ENCODE measurements at regions not wholly inside any gene's neighbourhood (a gene's known extent, or its start where the extent isn't known, plus 50 kb on each side); places are given as distances from the start of the nearest gene placed in this dataset.

DNA sequence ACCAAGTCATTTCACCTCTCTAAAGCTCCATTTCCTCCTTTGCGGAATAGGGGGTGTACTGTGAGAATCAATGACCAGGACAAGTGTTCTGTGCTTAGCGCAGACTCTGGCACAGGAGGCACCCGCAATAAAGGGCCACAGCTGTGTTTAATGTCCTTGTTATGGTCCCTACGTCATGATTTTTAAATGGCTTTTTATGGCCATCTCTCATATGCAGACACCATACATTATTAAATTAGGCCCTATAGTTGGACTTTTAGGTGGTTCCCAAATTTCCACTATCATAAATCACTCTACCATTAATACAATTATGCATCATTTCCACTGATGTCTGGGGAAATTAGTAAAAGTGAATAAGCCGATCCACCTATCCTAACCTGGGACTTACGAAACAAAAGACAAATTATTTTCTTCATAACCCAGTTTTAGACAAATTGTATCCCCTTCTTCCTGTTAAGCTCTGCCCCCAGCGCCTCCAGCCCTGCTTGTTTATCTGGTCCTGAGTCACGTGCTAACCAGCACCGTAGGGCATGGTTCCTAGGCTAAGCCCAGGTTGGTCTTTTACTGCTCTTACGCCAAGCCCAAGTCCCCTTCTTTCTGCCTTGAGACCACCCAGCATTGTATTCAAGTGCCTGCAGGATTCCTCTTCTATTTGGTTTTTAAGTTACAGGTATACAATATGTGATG, 278.3 kb downstream of the SHQ1 start:
- no peak for DNase-seq (ENCODE audit: extremely low read depth, insufficient read length)
- H3K4me3 ChIP-seq (replicated peaks; ENCODE audit: low read depth, low read length): no peak overlapping the region
- H3K36me3 ChIP-seq (ENCODE audit: control insufficient read depth, insufficient read depth, low read length): no peaks in the 10 kb centered on the region
- no peak for TF ChIP-seq CTCF (IDR thresholded peaks at IDR 0.05; ENCODE audit: insufficient read depth, low read length, poor library complexity, severe bottlenecking)
- no peaks in the 10 kb centered on the region for H3K27me3 ChIP-seq (replicated peaks; ENCODE audit: control insufficient read depth, insufficient read depth, low read length)

GRCh38 chr3:72568083-72568482, 280.2 kb downstream of the SHQ1 start:
- no peak for DNase-seq (ENCODE audit: extremely low read depth, insufficient read length)
- no peak for TF ChIP-seq CTCF (IDR thresholded peaks at IDR 0.05; ENCODE audit: insufficient read depth, low read length, poor library complexity, severe bottlenecking)
- no peaks in the 10 kb centered on the region for H3K36me3 ChIP-seq (ENCODE audit: control insufficient read depth, insufficient read depth, low read length)
- H3K4me3 ChIP-seq (replicated peaks; ENCODE audit: low read depth, low read length): no peak overlapping the region
- H3K27me3 ChIP-seq (replicated peaks; ENCODE audit: control insufficient read depth, insufficient read depth, low read length): no peaks in the 10 kb centered on the region

DNA sequence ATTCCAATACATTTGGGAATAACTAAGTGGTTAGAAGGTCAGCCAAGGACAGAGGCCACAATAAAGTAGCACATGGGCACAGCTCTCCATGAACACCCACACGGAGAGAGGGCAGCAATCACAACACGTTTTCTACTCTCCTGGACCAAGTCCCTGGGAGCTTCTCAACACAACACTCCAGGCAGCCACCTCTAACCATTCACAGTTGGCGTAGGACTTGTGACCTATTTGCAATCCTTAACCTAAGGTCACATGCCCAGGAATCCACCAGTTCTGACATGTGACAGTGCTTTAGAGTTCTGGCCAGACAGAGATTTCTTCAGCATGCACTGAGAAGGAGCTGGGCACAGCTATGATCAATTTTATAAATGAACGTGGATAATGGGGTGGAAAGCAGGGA, 280.8 kb downstream of the SHQ1 start:
- Histone ChIP-seq H3K27me3 (replicated peaks; ENCODE audit: control insufficient read depth, insufficient read depth, low read length) (no peaks in the 10 kb centered on the region), H3K4me3 (replicated peaks; ENCODE audit: low read depth, low read length) (no peak overlapping the region), H3K36me3 (ENCODE audit: control insufficient read depth, insufficient read depth, low read length) (no peaks in the 10 kb centered on the region)
- TF ChIP-seq CTCF (IDR thresholded peaks at IDR 0.05; ENCODE audit: insufficient read depth, low read length, poor library complexity, severe bottlenecking): no peak
- DNase-seq (ENCODE audit: extremely low read depth, insufficient read length): no peak

GRCh38 chr3:72565593-72565992, 282.7 kb downstream of the SHQ1 start:
- no peaks in the 10 kb centered on the region for H3K36me3 ChIP-seq (ENCODE audit: control insufficient read depth, insufficient read depth, low read length)
- H3K27me3 ChIP-seq (replicated peaks; ENCODE audit: control insufficient read depth, insufficient read depth, low read length): no peaks in the 10 kb centered on the region
- TF ChIP-seq CTCF (IDR thresholded peaks at IDR 0.05; ENCODE audit: insufficient read depth, low read length, poor library complexity, severe bottlenecking): no peak
- H3K4me3 ChIP-seq (replicated peaks; ENCODE audit: low read depth, low read length): no peak overlapping the region
- DNase-seq (ENCODE audit: extremely low read depth, insufficient read length): no peak

- DNase-seq (ENCODE audit: extremely low read depth, insufficient read length): no peak
Measured at GRCh38 chr3:72563690-72564370, 284.4 kb downstream of the SHQ1 start.

More at GRCh38 chr3:72563690-72564370, 284.4 kb downstream of the SHQ1 start:
- no peak for TF ChIP-seq CTCF (IDR thresholded peaks at IDR 0.05; ENCODE audit: insufficient read depth, low read length, poor library complexity, severe bottlenecking)
- H3K4me3 ChIP-seq (replicated peaks; ENCODE audit: low read depth, low read length): no peak overlapping the region
- no peaks in the 10 kb centered on the region for H3K27me3 ChIP-seq (replicated peaks; ENCODE audit: control insufficient read depth, insufficient read depth, low read length)
- no peaks in the 10 kb centered on the region for H3K36me3 ChIP-seq (ENCODE audit: control insufficient read depth, insufficient read depth, low read length)
